H9 (cell line): ENCODE measurements at regions not wholly inside any gene's neighbourhood (a gene's known extent, or its start where the extent isn't known, plus 50 kb on each side); places are given as distances from the start of the nearest gene placed in this dataset.
A peak's percentile ranks its signal among the peaks of the same experiment; 100 is the strongest.

Source experiments
- DNase-seq: peaks from one replicate; pipeline ENCODE4 v3.0.0-alpha.2; 2017
- H2AFZ ChIP-seq: one replicate; pipeline ENCODE4 v1.6.1; 2013; ENCODE audit warnings: mild to moderate bottlenecking, low read length, control low read depth, moderate library complexity
- H2AK5ac ChIP-seq: 2 replicates; pipeline ENCODE4 v1.6.1; 2013; ENCODE audit warnings: low read length, control low read depth, mixed read lengths; ENCODE audit not compliant: insufficient read length
- H2BK120ac ChIP-seq: one replicate; pipeline ENCODE4 v1.6.1; 2013; ENCODE audit warnings: low read depth, mild to moderate bottlenecking, low read length, control low read depth, inconsistent platforms; ENCODE audit not compliant: poor library complexity, severe bottlenecking
- H2BK12ac ChIP-seq: 2 replicates; pipeline ENCODE4 v1.6.1; 2013; ENCODE audit warnings: low read length, control low read depth, mixed read lengths, low read depth; ENCODE audit not compliant: insufficient read length
- H2BK15ac ChIP-seq: 2 replicates; pipeline ENCODE4 v1.6.1; 2013; ENCODE audit warnings: low read depth, low read length, control low read depth
- H2BK20ac ChIP-seq: one replicate; pipeline ENCODE4 v1.6.1; 2013; ENCODE audit warnings: low read depth, mild to moderate bottlenecking, low read length, control low read depth, inconsistent platforms; ENCODE audit not compliant: poor library complexity, severe bottlenecking
- H2BK5ac ChIP-seq: 2 replicates; pipeline ENCODE4 v1.6.1; 2013; ENCODE audit warnings: low read length, control low read depth, mixed read lengths; ENCODE audit not compliant: insufficient read length
- H3K14ac ChIP-seq: 2 replicates; pipeline ENCODE4 v1.6.1; 2013; ENCODE audit warnings: low read length, control low read depth; ENCODE audit not compliant: insufficient read depth
- H3K18ac ChIP-seq: 2 replicates; pipeline ENCODE4 v1.6.1; 2013; ENCODE audit warnings: low read depth, mild to moderate bottlenecking, mixed read lengths, low read length, control low read depth; ENCODE audit not compliant: insufficient read length
- H3K23ac ChIP-seq: 2 replicates; pipeline ENCODE4 v1.6.1; 2013; ENCODE audit warnings: low read length, control low read depth, mixed read lengths, low read depth; ENCODE audit not compliant: insufficient read length
- H3K23me2 ChIP-seq: 2 replicates; pipeline ENCODE4 v1.6.1; 2013; ENCODE audit warnings: low read depth, mild to moderate bottlenecking, mixed read lengths, low read length, control low read depth; ENCODE audit not compliant: insufficient read length, poor library complexity, severe bottlenecking
- H3K27ac ChIP-seq: 2 replicates; pipeline ENCODE4 v1.5.1; 2013; ENCODE audit warnings: low read length, control low read depth, mixed read lengths, low read depth; ENCODE audit not compliant: insufficient read length
- H3K27me3 ChIP-seq: 2 replicates; pipeline ENCODE4 v1.6.1; 2013; ENCODE audit warnings: low read length, control low read depth, inconsistent platforms; ENCODE audit not compliant: insufficient read depth
- H3K4ac ChIP-seq: 2 replicates; pipeline ENCODE4 v1.6.1; 2013; ENCODE audit warnings: low read depth, mild to moderate bottlenecking, control low read depth, inconsistent platforms, low read length, moderate library complexity
- H3K4me1 ChIP-seq: 2 replicates; pipeline ENCODE4 v1.6.1; 2013; ENCODE audit warnings: low read length, control low read depth, inconsistent platforms; ENCODE audit not compliant: insufficient read depth
- H3K4me2 ChIP-seq: 2 replicates; pipeline ENCODE4 v1.6.1; 2013; ENCODE audit warnings: low read length, control low read depth, mixed read lengths; ENCODE audit not compliant: insufficient read length, insufficient read depth
- H3K56ac ChIP-seq: 2 replicates; pipeline ENCODE4 v1.6.1; 2013; ENCODE audit warnings: low read depth, mild to moderate bottlenecking, mixed read lengths, low read length, control low read depth; ENCODE audit not compliant: insufficient read length
- H3K79me1 ChIP-seq: 2 replicates; pipeline ENCODE4 v1.6.1; 2013; ENCODE audit warnings: low read depth, mild to moderate bottlenecking, moderate library complexity, low read length, control low read depth, inconsistent platforms; ENCODE audit not compliant: insufficient read depth, poor library complexity, severe bottlenecking
- H3K79me2 ChIP-seq: 2 replicates; pipeline ENCODE4 v1.6.1; 2013; ENCODE audit warnings: low read length, control low read depth, inconsistent platforms; ENCODE audit not compliant: insufficient read depth
- H3K9ac ChIP-seq: 2 replicates; pipeline ENCODE4 v1.6.1; 2013; ENCODE audit warnings: low read length, control low read depth, mixed read lengths; ENCODE audit not compliant: insufficient read length; ENCODE audit errors: extremely low read depth
- H3K9me3 ChIP-seq: one replicate; pipeline ENCODE4 v1.6.1; 2013; ENCODE audit warnings: low read depth, low read length, inconsistent platforms; ENCODE audit not compliant: control insufficient read depth
- H3T11ph ChIP-seq: one replicate; pipeline ENCODE4 v1.6.1; 2013; ENCODE audit warnings: mild to moderate bottlenecking, low read length, control low read depth, inconsistent platforms
- H4K20me1 ChIP-seq: one replicate; pipeline ENCODE4 v1.6.1; 2013; ENCODE audit not compliant: control insufficient read depth, insufficient read length, insufficient read depth
- H4K5ac ChIP-seq: 2 replicates; pipeline ENCODE4 v1.6.1; 2013; ENCODE audit warnings: low read depth, mild to moderate bottlenecking, mixed read lengths, low read length, control low read depth; ENCODE audit not compliant: insufficient read length
- H4K8ac ChIP-seq: replicated peaks from 2 replicates; pipeline ENCODE4 v1.6.1; 2013; ENCODE audit warnings: low read length, control low read depth, mixed read lengths, low read depth; ENCODE audit not compliant: insufficient read length
- H4K91ac ChIP-seq: 2 replicates; pipeline ENCODE4 v1.6.1; 2013; ENCODE audit warnings: low read depth, mild to moderate bottlenecking, moderate library complexity, mixed read lengths, low read length, control low read depth; ENCODE audit not compliant: insufficient read length
- H3K27ac Mint-ChIP-seq, 3 experiments: 2 replicates in 2 of 3; 3 replicates in 1 of 3; pipeline ENCODE4 v1.8.0; 2020 to 2021; ENCODE audit warnings: mixed read lengths in 3 of 3, mild to moderate bottlenecking in 1 of 3, moderate library complexity in 1 of 3
- H3K27me3 Mint-ChIP-seq: 2 replicates; pipeline ENCODE4 v1.8.0; 2021; ENCODE audit warnings: low read depth, mild to moderate bottlenecking, moderate library complexity, mixed read lengths
- H3K36me3 Mint-ChIP-seq, 3 experiments: 2 replicates in 2 of 3; 3 replicates in 1 of 3; pipeline ENCODE4 v1.8.0; 2020 to 2021; ENCODE audit warnings: low read depth in 3 of 3, mixed read lengths in 3 of 3; ENCODE audit not compliant: insufficient read depth in 1 of 3
- H3K4me1 Mint-ChIP-seq, 2 experiments: 2 replicates each; pipeline ENCODE4 v1.8.0; 2020; ENCODE audit warnings: mixed read lengths in 2 of 2
- H3K4me3 Mint-ChIP-seq, 2 experiments: 2 replicates in 1 of 2; 3 replicates in 1 of 2; pipeline ENCODE4 v1.8.0; 2020 to 2021; ENCODE audit warnings: mild to moderate bottlenecking in 2 of 2, mixed read lengths in 2 of 2, moderate library complexity in 1 of 2
- H3K9me3 Mint-ChIP-seq, 2 experiments: 2 replicates in 1 of 2; 3 replicates in 1 of 2; pipeline ENCODE4 v1.8.0; 2020; ENCODE audit warnings: mild to moderate bottlenecking in 2 of 2, mixed read lengths in 2 of 2, moderate library complexity in 1 of 2
- WGBS: extraction: QIAGEN DNeasy Blood & Tissue Kit; methylation state at CpG from one replicate; pipeline ENCODE4 v1.1.7; 2013; ENCODE audit warnings: missing lambda C conversion rate, low lambda C conversion rate, mixed read lengths; ENCODE audit not compliant: insufficient read length; ENCODE audit errors: extremely low coverage; 5-methylcytosine and 5-hydroxymethylcytosine counted together
- TF ChIP-seq, protein P1 (sequence below): fragments of 200-600 bp; sonication (generic); conservative IDR thresholded peaks from 3 replicates; pipeline ENCODE4 v1.8.0; 2021; ENCODE audit warnings: antibody characterized with exemption, mild to moderate bottlenecking

DNA sequence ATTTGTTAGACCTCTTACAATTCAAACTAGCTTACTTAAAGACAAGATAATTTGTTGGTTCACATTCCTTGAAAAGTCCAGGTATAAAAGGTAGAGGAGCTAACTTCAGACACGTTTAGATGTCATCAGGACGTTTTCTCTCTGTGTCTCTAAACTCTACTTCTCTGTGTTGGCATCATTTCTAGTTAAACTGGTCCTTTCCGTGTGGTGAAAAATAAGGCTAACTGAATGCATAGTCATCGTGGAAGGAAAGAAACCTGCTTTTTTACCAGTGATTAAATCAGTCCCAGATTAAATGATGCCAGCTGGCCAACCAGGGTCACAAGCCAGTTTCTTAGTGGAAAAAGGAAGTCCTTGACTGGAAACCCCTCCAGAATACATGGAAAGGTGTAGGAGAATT is 168.4 kb upstream of the AHI1 start:
- H3K79me2 ChIP-seq, result no peaks in the 10 kb centered on the region
- no peaks in the 10 kb centered on the region for H3K9me3 ChIP-seq
- no peak overlapping the region for H3K23ac ChIP-seq
- H4K8ac ChIP-seq, result no peak overlapping the region
- no peaks in the 10 kb centered on the region for H3K27me3 ChIP-seq
- H3K18ac ChIP-seq, result no peak overlapping the region
- H3K4me2 ChIP-seq, result no peak overlapping the region
- H2BK15ac ChIP-seq, result no peak overlapping the region
- H2BK120ac ChIP-seq, result no peak overlapping the region
- H3K79me1 ChIP-seq, result no peaks in the 10 kb centered on the region
- no peak for DNase-seq
- Mint-ChIP-seq H3K27me3 (no peaks in the 10 kb centered on the region), H3K9me3 (no peaks in the 10 kb centered on the region), H3K4me3 (no peak overlapping the region), H3K36me3 (no peaks in the 10 kb centered on the region), H3K4me1 (peaks cover 3 to 4% of the 10 kb centered on the region in 2 experiments; a peak in 1 of 4 replicates), H3K27ac (no peak overlapping the region)
- H4K20me1 ChIP-seq, result no peaks in the 10 kb centered on the region
- H2BK12ac ChIP-seq, result no peak overlapping the region
- no peaks in the 10 kb centered on the region for H3K4me1 ChIP-seq
- H2BK20ac ChIP-seq, result no peak overlapping the region
- H3T11ph ChIP-seq, result no peak overlapping the region
- H4K5ac ChIP-seq, result no peak overlapping the region
- H2AFZ ChIP-seq, result peak overlapping the region; percentile 62
- H4K91ac ChIP-seq, result no peak overlapping the region
- no peak overlapping the region for H3K56ac ChIP-seq
- no peak overlapping the region for H3K14ac ChIP-seq
- no peak overlapping the region for H3K4ac ChIP-seq
- H3K9ac ChIP-seq, result no peak overlapping the region
- TF ChIP-seq, protein P1, sequence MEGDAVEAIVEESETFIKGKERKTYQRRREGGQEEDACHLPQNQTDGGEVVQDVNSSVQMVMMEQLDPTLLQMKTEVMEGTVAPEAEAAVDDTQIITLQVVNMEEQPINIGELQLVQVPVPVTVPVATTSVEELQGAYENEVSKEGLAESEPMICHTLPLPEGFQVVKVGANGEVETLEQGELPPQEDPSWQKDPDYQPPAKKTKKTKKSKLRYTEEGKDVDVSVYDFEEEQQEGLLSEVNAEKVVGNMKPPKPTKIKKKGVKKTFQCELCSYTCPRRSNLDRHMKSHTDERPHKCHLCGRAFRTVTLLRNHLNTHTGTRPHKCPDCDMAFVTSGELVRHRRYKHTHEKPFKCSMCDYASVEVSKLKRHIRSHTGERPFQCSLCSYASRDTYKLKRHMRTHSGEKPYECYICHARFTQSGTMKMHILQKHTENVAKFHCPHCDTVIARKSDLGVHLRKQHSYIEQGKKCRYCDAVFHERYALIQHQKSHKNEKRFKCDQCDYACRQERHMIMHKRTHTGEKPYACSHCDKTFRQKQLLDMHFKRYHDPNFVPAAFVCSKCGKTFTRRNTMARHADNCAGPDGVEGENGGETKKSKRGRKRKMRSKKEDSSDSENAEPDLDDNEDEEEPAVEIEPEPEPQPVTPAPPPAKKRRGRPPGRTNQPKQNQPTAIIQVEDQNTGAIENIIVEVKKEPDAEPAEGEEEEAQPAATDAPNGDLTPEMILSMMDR, result no peak
- no peak overlapping the region for H2BK5ac ChIP-seq
- no peak overlapping the region for H2AK5ac ChIP-seq
- no peaks in the 10 kb centered on the region for H3K23me2 ChIP-seq
- WGBS, result no CpG with 5 or more reads among the region's 4 CpGs
- H3K27ac ChIP-seq, result no peak overlapping the region
